ENCODE measurements at regions not wholly inside any gene's neighbourhood (a gene's known extent, or its start where the extent isn't known, plus 50 kb on each side); places are given as distances from the start of the nearest gene placed in this dataset.

DNA sequence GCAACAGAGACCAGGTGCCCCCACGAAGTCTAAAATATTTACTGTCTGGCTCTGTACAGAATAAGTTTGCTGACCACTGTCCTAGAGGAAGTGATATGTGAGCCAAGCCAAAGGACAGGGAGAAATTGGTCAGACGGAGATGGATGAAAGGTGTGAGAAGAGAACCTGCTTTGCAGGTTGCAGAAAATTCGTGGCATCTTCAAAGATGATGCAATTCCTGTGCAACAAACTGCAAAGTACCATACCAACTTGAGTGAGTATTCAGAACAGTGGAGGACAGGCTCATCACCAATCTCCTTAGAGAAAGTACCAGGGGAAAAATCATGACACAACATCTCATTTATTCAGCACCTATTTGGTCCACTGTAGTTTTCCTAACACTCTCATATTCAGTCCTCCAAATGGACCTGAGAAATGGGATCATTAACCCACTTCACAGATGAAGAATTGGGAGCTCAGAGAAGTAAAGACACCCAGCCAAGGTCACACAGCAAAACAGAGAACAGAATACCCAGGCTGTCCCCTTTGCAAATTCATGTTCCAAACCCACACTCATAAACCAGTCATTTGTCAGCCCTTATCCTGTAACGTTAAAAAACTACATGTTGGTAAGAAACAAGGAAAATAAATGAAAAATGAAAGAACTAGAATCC is 536.8 kb downstream of the MIAT start:
- Histone ChIP-seq H3F3A (ENCODE audit: insufficient read depth, low read length) (no peaks in the 10 kb centered on the region), H4K20me1 (ENCODE audit: insufficient read depth, low read length) (no peaks in the 10 kb centered on the region), H3K4me3 (ENCODE audit: low read depth, low read length, poor library complexity, severe bottlenecking) (no peak overlapping the region), H3K27me3 (ENCODE audit: insufficient read depth, low read length) (no peaks in the 10 kb centered on the region), H3K9me3 (ENCODE audit: low read length) (peaks cover 6% of the 10 kb centered on the region; the same call in 1 of the 2 replicates), H3K9me2 (ENCODE audit: low read depth, low read length) (no peaks in the 10 kb centered on the region), H3K36me3 (ENCODE audit: insufficient read depth, low read length) (no peaks in the 10 kb centered on the region), H3K79me2 (ENCODE audit: insufficient read depth, low read length) (no peaks in the 10 kb centered on the region), H3K4me1 (ENCODE audit: insufficient read depth, low read length, severe bottlenecking) (no peaks in the 10 kb centered on the region), H3K27ac (ENCODE audit: low read depth, low read length, poor library complexity, severe bottlenecking) (no peak overlapping the region), H2AFZ (ENCODE audit: low read length) (no peak overlapping the region), H3K9ac (ENCODE audit: low read length) (no peak overlapping the region), H3K4me2 (ENCODE audit: low read length) (no peak overlapping the region)
- TF ChIP-seq, protein P1, sequence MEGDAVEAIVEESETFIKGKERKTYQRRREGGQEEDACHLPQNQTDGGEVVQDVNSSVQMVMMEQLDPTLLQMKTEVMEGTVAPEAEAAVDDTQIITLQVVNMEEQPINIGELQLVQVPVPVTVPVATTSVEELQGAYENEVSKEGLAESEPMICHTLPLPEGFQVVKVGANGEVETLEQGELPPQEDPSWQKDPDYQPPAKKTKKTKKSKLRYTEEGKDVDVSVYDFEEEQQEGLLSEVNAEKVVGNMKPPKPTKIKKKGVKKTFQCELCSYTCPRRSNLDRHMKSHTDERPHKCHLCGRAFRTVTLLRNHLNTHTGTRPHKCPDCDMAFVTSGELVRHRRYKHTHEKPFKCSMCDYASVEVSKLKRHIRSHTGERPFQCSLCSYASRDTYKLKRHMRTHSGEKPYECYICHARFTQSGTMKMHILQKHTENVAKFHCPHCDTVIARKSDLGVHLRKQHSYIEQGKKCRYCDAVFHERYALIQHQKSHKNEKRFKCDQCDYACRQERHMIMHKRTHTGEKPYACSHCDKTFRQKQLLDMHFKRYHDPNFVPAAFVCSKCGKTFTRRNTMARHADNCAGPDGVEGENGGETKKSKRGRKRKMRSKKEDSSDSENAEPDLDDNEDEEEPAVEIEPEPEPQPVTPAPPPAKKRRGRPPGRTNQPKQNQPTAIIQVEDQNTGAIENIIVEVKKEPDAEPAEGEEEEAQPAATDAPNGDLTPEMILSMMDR (IDR thresholded peaks at IDR 0.05; ENCODE audit: low read length), result no peak
- no peak for TF ChIP-seq EZH2 (IDR thresholded peaks at IDR 0.05; ENCODE audit: borderline replicate concordance, low read length)

- no peaks in the 10 kb centered on the region for H3K79me2 ChIP-seq (ENCODE audit: insufficient read depth, low read length)
- H3K4me2 ChIP-seq (ENCODE audit: low read length), result no peak overlapping the region
- H3K9me2 ChIP-seq (ENCODE audit: low read depth, low read length), result no peaks in the 10 kb centered on the region
- no peak overlapping the region for H3K27ac ChIP-seq (ENCODE audit: low read depth, low read length, poor library complexity, severe bottlenecking)
- H3K9ac ChIP-seq (ENCODE audit: low read length), result no peak overlapping the region
- no peaks in the 10 kb centered on the region for H3K36me3 ChIP-seq (ENCODE audit: insufficient read depth, low read length)
- TF ChIP-seq, protein P1 (IDR thresholded peaks at IDR 0.05; ENCODE audit: low read length), result no peak
- H4K20me1 ChIP-seq (ENCODE audit: insufficient read depth, low read length), result no peaks in the 10 kb centered on the region
- H3K4me3 ChIP-seq (ENCODE audit: low read depth, low read length, poor library complexity, severe bottlenecking), result no peak overlapping the region
- H2AFZ ChIP-seq (ENCODE audit: low read length), result no peak overlapping the region
- H3K27me3 ChIP-seq (ENCODE audit: insufficient read depth, low read length), result no peaks in the 10 kb centered on the region
- H3K4me1 ChIP-seq (ENCODE audit: insufficient read depth, low read length, severe bottlenecking), result no peaks in the 10 kb centered on the region
- H3F3A ChIP-seq (ENCODE audit: insufficient read depth, low read length), result no peaks in the 10 kb centered on the region
- peaks cover 6% of the 10 kb centered on the region; the same call in 1 of the 2 replicates for H3K9me3 ChIP-seq (ENCODE audit: low read length)
These were observed 537.7 kb downstream of the MIAT start for GRCh38 chr22:27195094-27195493.

DNA sequence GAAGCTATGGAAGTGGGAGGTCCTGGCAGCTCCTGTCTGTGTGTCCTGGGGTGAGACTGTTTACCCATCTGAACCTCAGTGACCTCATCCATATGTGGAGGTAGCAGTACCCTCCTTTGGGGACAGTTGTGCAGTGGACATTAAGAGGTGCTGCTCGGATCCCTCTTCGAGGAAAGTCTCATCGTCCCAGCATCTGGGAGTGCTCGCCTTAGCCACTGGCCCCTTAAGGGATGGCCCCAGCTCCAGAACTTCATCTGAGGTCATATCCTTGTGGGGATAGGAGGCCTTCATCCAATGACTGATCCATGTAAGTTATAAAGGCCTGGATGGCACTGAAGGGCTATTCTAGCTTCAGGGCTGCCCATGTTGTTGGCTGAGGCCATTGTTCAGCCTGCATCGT is 538.1 kb downstream of the MIAT start:
- Histone ChIP-seq H3K36me3 (ENCODE audit: insufficient read depth, low read length) (no peaks in the 10 kb centered on the region), H3K9me3 (ENCODE audit: low read length) (peaks cover 6% of the 10 kb centered on the region; the same call in 1 of the 2 replicates), H3K4me3 (ENCODE audit: low read depth, low read length, poor library complexity, severe bottlenecking) (no peak overlapping the region), H3K9me2 (ENCODE audit: low read depth, low read length) (no peaks in the 10 kb centered on the region), H3K4me1 (ENCODE audit: insufficient read depth, low read length, severe bottlenecking) (no peaks in the 10 kb centered on the region), H3K79me2 (ENCODE audit: insufficient read depth, low read length) (no peaks in the 10 kb centered on the region), H3F3A (ENCODE audit: insufficient read depth, low read length) (no peaks in the 10 kb centered on the region), H4K20me1 (ENCODE audit: insufficient read depth, low read length) (no peaks in the 10 kb centered on the region), H2AFZ (ENCODE audit: low read length) (no peak overlapping the region), H3K27me3 (ENCODE audit: insufficient read depth, low read length) (no peaks in the 10 kb centered on the region), H3K9ac (ENCODE audit: low read length) (no peak overlapping the region), H3K27ac (ENCODE audit: low read depth, low read length, poor library complexity, severe bottlenecking) (no peak overlapping the region), H3K4me2 (ENCODE audit: low read length) (no peak overlapping the region)
- TF ChIP-seq, protein P1 (IDR thresholded peaks at IDR 0.05; ENCODE audit: low read length), result no peak
- no peak for TF ChIP-seq EZH2 (IDR thresholded peaks at IDR 0.05; ENCODE audit: borderline replicate concordance, low read length)

All from OCI-LY1 (cell line).